Glutamatergic neuron (in vitro differentiated cells): ENCODE measurements at regions not wholly inside any gene's neighbourhood (a gene's known extent, or its start where the extent isn't known, plus 50 kb on each side); places are given as distances from the start of the nearest gene placed in this dataset.

Source experiments
- DNase-seq: peaks from one replicate; pipeline ENCODE4 v3.0.0; 2022
- H3K27ac Mint-ChIP-seq: one replicate; pipeline ENCODE4 v1.8.0; 2020; ENCODE audit warnings: mild to moderate bottlenecking, mixed read lengths, inconsistent platforms; ENCODE audit not compliant: unreplicated experiment
- H3K27me3 Mint-ChIP-seq: one replicate; pipeline ENCODE4 v1.8.0; 2020; ENCODE audit warnings: mild to moderate bottlenecking, moderate library complexity, mixed read lengths, inconsistent platforms; ENCODE audit not compliant: unreplicated experiment
- H3K36me3 Mint-ChIP-seq: one replicate; pipeline ENCODE4 v1.8.0; 2020; ENCODE audit warnings: mild to moderate bottlenecking, mixed read lengths, inconsistent platforms; ENCODE audit not compliant: unreplicated experiment
- H3K4me1 Mint-ChIP-seq: one replicate; pipeline ENCODE4 v1.8.0; 2020; ENCODE audit warnings: mild to moderate bottlenecking, low read depth, mixed read lengths, inconsistent platforms; ENCODE audit not compliant: unreplicated experiment
- H3K4me3 Mint-ChIP-seq: one replicate; pipeline ENCODE4 v1.8.0; 2020; ENCODE audit warnings: mild to moderate bottlenecking, mixed read lengths, inconsistent platforms; ENCODE audit not compliant: unreplicated experiment
- H3K9me3 Mint-ChIP-seq: one replicate; pipeline ENCODE4 v1.8.0; 2020; ENCODE audit warnings: mild to moderate bottlenecking, moderate library complexity, mixed read lengths, inconsistent platforms; ENCODE audit not compliant: unreplicated experiment
- CTCF ChIP-seq: fragments of 200-600 bp; sonication (generic); IDR thresholded peaks from one replicate; pipeline ENCODE4 v1.5.0; 2021; ENCODE audit not compliant: partially characterized antibody, unreplicated experiment

- H3K27ac Mint-ChIP-seq: no peak overlapping the region
- no peak for DNase-seq
- H3K36me3 Mint-ChIP-seq: no peaks in the 10 kb centered on the region
- H3K27me3 Mint-ChIP-seq: no peaks in the 10 kb centered on the region
- TF ChIP-seq CTCF: no peak
- H3K9me3 Mint-ChIP-seq: peaks cover 2% of the 10 kb centered on the region
- H3K4me1 Mint-ChIP-seq: peaks cover 3% of the 10 kb centered on the region
- no peak overlapping the region for H3K4me3 Mint-ChIP-seq
Measured at GRCh38 chr10:33510206-33510605, 175.7 kb upstream of the NRP1 start.

GRCh38 chr10:33509231-33509831 lies 174.9 kb upstream of the NRP1 start:
- Mint-ChIP-seq H3K27me3 (no peaks in the 10 kb centered on the region), H3K27ac (no peak overlapping the region), H3K4me1 (peaks cover 3% of the 10 kb centered on the region), H3K36me3 (no peaks in the 10 kb centered on the region), H3K4me3 (no peak overlapping the region), H3K9me3 (peaks cover 2% of the 10 kb centered on the region)
- no peak for TF ChIP-seq CTCF
- DNase-seq: no peak

GRCh38 chr10:33507662-33508425 lies 173.4 kb upstream of the NRP1 start:
- H3K27ac Mint-ChIP-seq: no peak overlapping the region
- H3K4me3 Mint-ChIP-seq: no peak overlapping the region
- H3K27me3 Mint-ChIP-seq: no peaks in the 10 kb centered on the region
- DNase-seq: no peak
- no peaks in the 10 kb centered on the region for H3K36me3 Mint-ChIP-seq
- no peak for TF ChIP-seq CTCF
- H3K4me1 Mint-ChIP-seq: peaks cover 3% of the 10 kb centered on the region
- peaks cover 2% of the 10 kb centered on the region for H3K9me3 Mint-ChIP-seq

GRCh38 chr10:33506838-33507661 lies 172.6 kb upstream of the NRP1 start:
- Mint-ChIP-seq H3K4me3 (no peak overlapping the region), H3K4me1 (peaks cover 3% of the 10 kb centered on the region), H3K27me3 (no peaks in the 10 kb centered on the region), H3K27ac (no peak overlapping the region), H3K9me3 (peaks cover 2% of the 10 kb centered on the region), H3K36me3 (no peaks in the 10 kb centered on the region)
- no peak for TF ChIP-seq CTCF
- no peak for DNase-seq
